Stimulated activated CD4-positive, alpha-beta T cell treated with anti-CD3 and anti-CD28 coated beads, Interleukin-4, amount 100 ng/mL, for 24 hours (primary cell): ENCODE measurements at regions not wholly inside any gene's neighbourhood (a gene's known extent, or its start where the extent isn't known, plus 50 kb on each side); places are given as distances from the start of the nearest gene placed in this dataset.
"Not testable (repeated sequence)": the region's sequence is repeated elsewhere in the genome, so short reads cannot be mapped to it uniquely, and the experiment has no call there.

Source experiments
- DNase-seq: peaks from one replicate; pipeline ENCODE4 v3.0.0-alpha.2; 2020

- no peak for DNase-seq
These were observed 142.2 kb downstream of the MZT1 start for GRCh38 chr13:72585254-72585653.

- DNase-seq, result no peak
These were observed 156.2 kb downstream of the MZT1 start for GRCh38 chr13:72571191-72571590.

GRCh38 chr13:72570019-72570418 is 157.4 kb downstream of the MZT1 start:
- DNase-seq, result no peak

GRCh38 chr13:72567566-72567965 is 159.9 kb downstream of the MZT1 start:
- DNase-seq, result no peak

GRCh38 chr13:72566526-72566925 is 160.9 kb downstream of the MZT1 start:
- DNase-seq, result no peak

GRCh38 chr13:72565893-72566292 is 161.5 kb downstream of the MZT1 start:
- no peak for DNase-seq

- no peak for DNase-seq
These were observed 164.7 kb downstream of the MZT1 start for GRCh38 chr13:72562686-72563085.

- no peak for DNase-seq
These were observed 165.6 kb downstream of the MZT1 start for GRCh38 chr13:72561791-72562190.

GRCh38 chr13:72559716-72560115 is 167.7 kb downstream of the MZT1 start:
- DNase-seq, result no peak

GRCh38 chr13:72556945-72557344 is 170.5 kb downstream of the MZT1 start:
- no peak for DNase-seq

- no peak for DNase-seq
These were observed 171.8 kb downstream of the MZT1 start for GRCh38 chr13:72555601-72556000.

GRCh38 chr13:72552731-72553130 is 174.7 kb downstream of the MZT1 start:
- no peak for DNase-seq

GRCh38 chr13:72545895-72546294 is 181.5 kb downstream of the MZT1 start:
- not testable (repeated sequence) for DNase-seq

GRCh38 chr13:72545030-72545719 is 182.3 kb downstream of the MZT1 start:
- DNase-seq, result no peak

GRCh38 chr13:72544042-72544441 is 183.4 kb downstream of the MZT1 start:
- DNase-seq, result no peak

- no peak for DNase-seq
These were observed 185.2 kb downstream of the MZT1 start for GRCh38 chr13:72542241-72542640.

- no peak for DNase-seq
These were observed 185.8 kb downstream of the MZT1 start for GRCh38 chr13:72541674-72542073.

GRCh38 chr13:72540881-72541280 is 186.5 kb downstream of the MZT1 start:
- no peak for DNase-seq

GRCh38 chr13:72539925-72540324 is 187.5 kb downstream of the MZT1 start:
- DNase-seq, result no peak

GRCh38 chr13:72537782-72538181 is 189.6 kb downstream of the MZT1 start:
- no peak for DNase-seq

- DNase-seq, result no peak
These were observed 190.0 kb downstream of the MZT1 start for GRCh38 chr13:72537395-72537780.

GRCh38 chr13:72536714-72537394 is 190.6 kb downstream of the MZT1 start:
- no peak for DNase-seq

- no peak for DNase-seq
These were observed 192.3 kb downstream of the MZT1 start for GRCh38 chr13:72534951-72535640.

GRCh38 chr13:72530471-72530870 is 197.0 kb downstream of the MZT1 start:
- DNase-seq, result no peak
